ENCODE measurements at regions not wholly inside any gene's neighbourhood (a gene's known extent, or its start where the extent isn't known, plus 50 kb on each side); places are given as distances from the start of the nearest gene placed in this dataset.
A peak's percentile ranks its signal among the peaks of the same experiment; 100 is the strongest.
"Not testable (repeated sequence)": the region's sequence is repeated elsewhere in the genome, so short reads cannot be mapped to it uniquely, and the experiment has no call there.

- ATAC-seq, result no peak
These were observed 596.2 kb upstream of the TBL1XR1 start for GRCh38 chr3:177793451-177793850.

GRCh38 chr3:177795216-177795615, 597.9 kb upstream of the TBL1XR1 start:
- no peak for ATAC-seq

GRCh38 chr3:177795859-177796258, 598.6 kb upstream of the TBL1XR1 start:
- no peak for ATAC-seq

- ATAC-seq, result not testable (repeated sequence)
These were observed 602.9 kb upstream of the TBL1XR1 start for GRCh38 chr3:177800147-177800546.

- no peak for ATAC-seq
These were observed 603.3 kb upstream of the TBL1XR1 start for GRCh38 chr3:177800561-177800960.

GRCh38 chr3:177802151-177802900, 605.0 kb upstream of the TBL1XR1 start:
- ATAC-seq, result no peak

GRCh38 chr3:177803500-177803899, 606.2 kb upstream of the TBL1XR1 start:
- ATAC-seq, result no peak

GRCh38 chr3:177804032-177804431, 606.8 kb upstream of the TBL1XR1 start:
- ATAC-seq, result no peak

- no peak for ATAC-seq
These were observed 607.4 kb upstream of the TBL1XR1 start for GRCh38 chr3:177804646-177805045.

GRCh38 chr3:177807150-177807875, 610.0 kb upstream of the TBL1XR1 start:
- ATAC-seq, result no peak

- ATAC-seq, result not testable (repeated sequence)
These were observed 611.7 kb upstream of the TBL1XR1 start for GRCh38 chr3:177808928-177809478.

GRCh38 chr3:177810162-177810623, 612.9 kb upstream of the TBL1XR1 start:
- ATAC-seq, result peak; percentile 49

GRCh38 chr3:177811112-177811511, 613.8 kb upstream of the TBL1XR1 start:
- ATAC-seq, result no peak

GRCh38 chr3:177811835-177812234, 614.6 kb upstream of the TBL1XR1 start:
- no peak for ATAC-seq

GRCh38 chr3:177812492-177812891, 615.2 kb upstream of the TBL1XR1 start:
- ATAC-seq, result no peak

GRCh38 chr3:177813322-177813721, 616.0 kb upstream of the TBL1XR1 start:
- no peak for ATAC-seq

- ATAC-seq, result peak; percentile 33
These were observed 619.5 kb upstream of the TBL1XR1 start for GRCh38 chr3:177816667-177817208.

- ATAC-seq, result no peak
These were observed 620.5 kb upstream of the TBL1XR1 start for GRCh38 chr3:177817751-177818150.

GRCh38 chr3:177818712-177819240, 621.5 kb upstream of the TBL1XR1 start:
- ATAC-seq, result no peak

- no peak for ATAC-seq
These were observed 623.5 kb upstream of the TBL1XR1 start for GRCh38 chr3:177820683-177821316.

GRCh38 chr3:177822681-177823096, 625.4 kb upstream of the TBL1XR1 start:
- ATAC-seq, result no peak

GRCh38 chr3:177823701-177824189, 626.5 kb upstream of the TBL1XR1 start:
- ATAC-seq, result no peak
